Hepatocyte (in vitro differentiated cells): ENCODE measurements at regions not wholly inside any gene's neighbourhood (a gene's known extent, or its start where the extent isn't known, plus 50 kb on each side); places are given as distances from the start of the nearest gene placed in this dataset.

Experiments
- DNase-seq: peaks from one replicate; pipeline ENCODE4 v3.0.0-alpha.2; 2016; ENCODE audit warnings: low spot score
- H2AFZ ChIP-seq: fragments of 200-600 bp; sonication (generic); 2 replicates; pipeline ENCODE4 v1.6.0; 2016; ENCODE audit warnings: antibody characterized with exemption, mild to moderate bottlenecking
- H3K27ac ChIP-seq: fragments of 200-600 bp; sonication (generic); 2 replicates; pipeline ENCODE4 v1.5.1; 2016; ENCODE audit warnings: mild to moderate bottlenecking
- H3K27me3 ChIP-seq: fragments of 200-600 bp; sonication (generic); 2 replicates; pipeline ENCODE4 v1.6.1; 2016
- H3K36me3 ChIP-seq: fragments of 200-600 bp; sonication (generic); replicated peaks from 2 replicates; pipeline ENCODE4 v1.5.1; 2016; ENCODE audit warnings: low read depth; ENCODE audit not compliant: insufficient read depth
- H3K4me1 ChIP-seq: fragments of 200-600 bp; sonication (generic); 2 replicates; pipeline ENCODE4 v1.5.1; 2016; ENCODE audit warnings: mild to moderate bottlenecking, moderate library complexity; ENCODE audit not compliant: insufficient read depth
- H3K4me2 ChIP-seq: fragments of 200-600 bp; sonication (generic); 2 replicates; pipeline ENCODE4 v1.6.0; 2016
- H3K4me3 ChIP-seq: fragments of 200-600 bp; sonication (generic); 2 replicates; pipeline ENCODE4 v1.5.1; 2016; ENCODE audit warnings: mild to moderate bottlenecking
- H3K79me2 ChIP-seq: fragments of 200-600 bp; sonication (generic); 2 replicates; pipeline ENCODE4 v1.6.0; 2017; ENCODE audit warnings: mild to moderate bottlenecking
- H3K9me2 ChIP-seq: fragments of 200-600 bp; sonication (generic); replicated peaks from 2 replicates; pipeline ENCODE4 v1.6.0; 2017; ENCODE audit warnings: mild to moderate bottlenecking; ENCODE audit not compliant: insufficient read depth
- H3K9me3 ChIP-seq: fragments of 200-600 bp; sonication (generic); 2 replicates; pipeline ENCODE4 v1.5.1; 2016; ENCODE audit warnings: low read depth, mild to moderate bottlenecking
- H4K20me1 ChIP-seq: fragments of 200-600 bp; sonication (generic); 2 replicates; pipeline ENCODE4 v1.6.0; 2016; ENCODE audit warnings: mild to moderate bottlenecking; ENCODE audit not compliant: insufficient read depth, poor library complexity, severe bottlenecking
- CTCF ChIP-seq: fragments of 200-600 bp; sonication (generic); IDR thresholded peaks from 2 replicates; pipeline ENCODE4 v1.5.1; 2016; ENCODE audit warnings: antibody characterized with exemption, mild to moderate bottlenecking; ENCODE audit not compliant: poor library complexity
- EZH2 ChIP-seq: fragments of 200-600 bp; sonication (generic); IDR thresholded peaks from 2 replicates; pipeline ENCODE4 v1.6.1; 2016; ENCODE audit warnings: antibody characterized with exemption, mild to moderate bottlenecking, borderline replicate concordance
- EZH2phosphoT487 ChIP-seq: fragments of 200-600 bp; sonication (generic); IDR thresholded peaks from one replicate; pipeline ENCODE4 v1.6.1; 2018; ENCODE audit warnings: antibody characterized with exemption, mild to moderate bottlenecking, low read depth, moderate library complexity; ENCODE audit not compliant: unreplicated experiment, severe bottlenecking
- WGBS: methylation state at CpG from one replicate; pipeline ENCODE4 v1.1.6; 2016; ENCODE audit warnings: low lambda C conversion rate; ENCODE audit errors: missing lambda C conversion rate; 5-methylcytosine and 5-hydroxymethylcytosine counted together

GRCh38 chr2:143885461-143885860 is 634.5 kb downstream of the ZEB2 start:
- H3K9me2 ChIP-seq = no peaks in the 10 kb centered on the region
- H3K4me2 ChIP-seq = no peak overlapping the region
- H3K9me3 ChIP-seq = no peaks in the 10 kb centered on the region
- no peaks in the 10 kb centered on the region for H4K20me1 ChIP-seq
- H2AFZ ChIP-seq = no peak overlapping the region
- no peaks in the 10 kb centered on the region for H3K36me3 ChIP-seq
- no peak for DNase-seq
- no peak overlapping the region for H3K27ac ChIP-seq
- no peak overlapping the region for H3K4me3 ChIP-seq
- H3K27me3 ChIP-seq = no peaks in the 10 kb centered on the region
- no peaks in the 10 kb centered on the region for H3K4me1 ChIP-seq
- 89% methylated on average over 3 of the region's 3 CpGs for WGBS
- H3K79me2 ChIP-seq = no peaks in the 10 kb centered on the region
- TF ChIP-seq EZH2phosphoT487 (no peak), EZH2 (no peak), CTCF (no peak)

- H4K20me1 ChIP-seq = no peaks in the 10 kb centered on the region
- no peak for DNase-seq
- 72% methylated on average over 2 of the region's 2 CpGs for WGBS
These were observed 638.7 kb downstream of the ZEB2 start for GRCh38 chr2:143881246-143881645.

GRCh38 chr2:143877876-143878530 is 641.9 kb downstream of the ZEB2 start:
- no peak for TF ChIP-seq CTCF
- no peak for TF ChIP-seq EZH2
- TF ChIP-seq EZH2phosphoT487 = no peak
- no peaks in the 10 kb centered on the region for H4K20me1 ChIP-seq
- H3K36me3 ChIP-seq = no peaks in the 10 kb centered on the region
- no peaks in the 10 kb centered on the region for H3K9me2 ChIP-seq
- H3K9me3 ChIP-seq = no peaks in the 10 kb centered on the region
- no peak overlapping the region for H3K4me3 ChIP-seq
- H3K4me1 ChIP-seq = no peaks in the 10 kb centered on the region
- H3K79me2 ChIP-seq = no peaks in the 10 kb centered on the region
- H3K4me2 ChIP-seq = no peak overlapping the region
- DNase-seq = no peak
- no peak overlapping the region for H2AFZ ChIP-seq
- H3K27me3 ChIP-seq = no peaks in the 10 kb centered on the region
- no peak overlapping the region for H3K27ac ChIP-seq
- 77% methylated on average over 1 of the region's 1 CpG for WGBS

More at GRCh38 chr2:143881246-143881645, 638.7 kb downstream of the ZEB2 start:
- H3K79me2 ChIP-seq = no peaks in the 10 kb centered on the region
- no peaks in the 10 kb centered on the region for H3K9me3 ChIP-seq
- H2AFZ ChIP-seq = no peak overlapping the region
- no peak for TF ChIP-seq EZH2
- no peak for TF ChIP-seq EZH2phosphoT487
- no peak for TF ChIP-seq CTCF
- H3K27me3 ChIP-seq = no peaks in the 10 kb centered on the region
- H3K4me3 ChIP-seq = no peak overlapping the region
- no peaks in the 10 kb centered on the region for H3K9me2 ChIP-seq
- H3K4me1 ChIP-seq = no peaks in the 10 kb centered on the region
- H3K27ac ChIP-seq = no peak overlapping the region
- no peak overlapping the region for H3K4me2 ChIP-seq
- no peaks in the 10 kb centered on the region for H3K36me3 ChIP-seq

- H4K20me1 ChIP-seq = no peaks in the 10 kb centered on the region
- no peak for DNase-seq
- no peaks in the 10 kb centered on the region for H3K9me3 ChIP-seq
- no peak for TF ChIP-seq CTCF
- H3K79me2 ChIP-seq = no peaks in the 10 kb centered on the region
- H2AFZ ChIP-seq = no peak overlapping the region
- no peaks in the 10 kb centered on the region for H3K36me3 ChIP-seq
- no peak overlapping the region for H3K27ac ChIP-seq
- H3K27me3 ChIP-seq = no peaks in the 10 kb centered on the region
- H3K4me3 ChIP-seq = no peak overlapping the region
- no peaks in the 10 kb centered on the region for H3K9me2 ChIP-seq
- WGBS = 76% methylated on average over 11 of the region's 11 CpGs
- no peaks in the 10 kb centered on the region for H3K4me1 ChIP-seq
- H3K4me2 ChIP-seq = no peak overlapping the region
These were observed 642.9 kb downstream of the ZEB2 start for GRCh38 chr2:143877056-143877455.
